SU-DHL-6 (cell line): ENCODE measurements at regions not wholly inside any gene's neighbourhood (a gene's known extent, or its start where the extent isn't known, plus 50 kb on each side); places are given as distances from the start of the nearest gene placed in this dataset.

Source experiments
- H2AFZ ChIP-seq: fragments of 200-600 bp; sonication (generic); 2 replicates; pipeline ENCODE4 v1.6.1; 2014; ENCODE audit warnings: low read depth, mild to moderate bottlenecking, moderate library complexity, mixed read lengths, antibody characterized with exemption, low read length; ENCODE audit not compliant: severe bottlenecking
- H3F3A ChIP-seq: fragments of 200-600 bp; shearing (Covaris generic); 2 replicates; pipeline ENCODE4 v1.6.0; 2016; ENCODE audit warnings: antibody characterized with exemption, mild to moderate bottlenecking; ENCODE audit not compliant: insufficient read depth
- H3K27ac ChIP-seq: fragments of 200-600 bp; sonication (generic); 2 replicates; pipeline ENCODE4 v1.5.1; 2016; ENCODE audit warnings: low read depth, mild to moderate bottlenecking, low read length, moderate library complexity, mixed read lengths
- H3K27me3 ChIP-seq: fragments of 200-600 bp; sonication (generic), shearing (Covaris generic); 2 replicates; pipeline ENCODE4 v1.6.0; 2014; ENCODE audit warnings: mild to moderate bottlenecking, low read length
- H3K36me3 ChIP-seq: fragments of 200-600 bp; sonication (generic); 2 replicates; pipeline ENCODE4 v1.6.1; 2014; ENCODE audit warnings: mild to moderate bottlenecking, low read length, mixed read lengths
- H3K4me2 ChIP-seq: fragments of 300-600, 200-600 bp; shearing (Covaris generic), sonication (generic); 2 replicates; pipeline ENCODE4 v1.6.0; 2014; ENCODE audit warnings: low read length, low read depth, mild to moderate bottlenecking; ENCODE audit not compliant: poor library complexity, severe bottlenecking
- H3K4me3 ChIP-seq: fragments of 200-600 bp; sonication (generic); 2 replicates; pipeline ENCODE4 v1.5.1; 2014; ENCODE audit warnings: antibody characterized with exemption, low read length, mild to moderate bottlenecking, mixed read lengths; ENCODE audit not compliant: insufficient read depth, poor library complexity, severe bottlenecking
- H3K79me2 ChIP-seq: fragments of 200-600 bp; sonication (generic); 2 replicates; pipeline ENCODE4 v1.6.1; 2014; ENCODE audit warnings: mild to moderate bottlenecking, low read length, moderate library complexity; ENCODE audit not compliant: insufficient read depth
- H3K9ac ChIP-seq: fragments of 200-600 bp; sonication (generic); 2 replicates; pipeline ENCODE4 v1.7.0; 2014; ENCODE audit warnings: mild to moderate bottlenecking, low read length
- H3K9me2 ChIP-seq: fragments of 200-600 bp; sonication (generic); replicated peaks from 2 replicates; pipeline ENCODE4 v1.6.1; 2014; ENCODE audit warnings: low read length; ENCODE audit not compliant: insufficient read depth
- H3K9me3 ChIP-seq: fragments of 200-600 bp; sonication (generic); 2 replicates; pipeline ENCODE4 v1.6.1; 2014; ENCODE audit warnings: low read length, mixed read lengths; ENCODE audit not compliant: insufficient read depth
- H4K20me1 ChIP-seq: fragments of 200-600 bp; sonication (generic); 2 replicates; pipeline ENCODE4 v1.6.1; 2014; ENCODE audit warnings: low read depth, mild to moderate bottlenecking, antibody characterized with exemption, low read length, moderate library complexity, mixed read lengths
- CTCF ChIP-seq: fragments of 200-600 bp; sonication (generic); IDR thresholded peaks from one replicate; pipeline ENCODE4 v1.5.1; 2017; ENCODE audit warnings: antibody characterized with exemption, mild to moderate bottlenecking, low read length, moderate library complexity; ENCODE audit not compliant: insufficient read depth, poor library complexity, severe bottlenecking
- EZH2phosphoT487 ChIP-seq: fragments of 200-600 bp; sonication (generic), shearing (Covaris generic); conservative IDR thresholded peaks from 2 replicates; pipeline ENCODE4 v1.6.1; 2018; ENCODE audit warnings: mild to moderate bottlenecking, antibody characterized with exemption, low read length, moderate library complexity, mixed read lengths

DNA sequence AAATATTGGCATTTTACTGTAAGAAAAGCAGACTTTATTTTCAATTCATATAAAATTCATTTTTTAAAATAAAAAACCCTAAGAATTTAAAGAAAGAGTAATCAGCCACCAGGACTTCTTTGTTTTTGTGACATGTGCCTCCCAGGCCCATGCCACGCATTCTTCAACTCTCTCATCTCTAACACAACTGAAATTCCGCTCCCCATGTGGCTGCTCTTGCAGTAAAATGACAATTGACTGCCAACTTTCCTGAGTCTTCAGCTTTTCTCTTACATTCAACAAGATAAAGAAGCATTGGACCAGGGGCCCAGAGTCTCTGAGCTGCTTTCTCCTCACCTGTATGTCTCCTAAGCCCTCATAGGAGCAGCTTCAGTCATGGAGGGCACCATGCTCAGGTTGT, 372.1 kb downstream of the UQCRFS1 start:
- Histone ChIP-seq H3F3A (no peaks in the 10 kb centered on the region), H3K4me2 (no peak overlapping the region), H3K27me3 (no peaks in the 10 kb centered on the region), H3K27ac (no peak overlapping the region), H4K20me1 (no peaks in the 10 kb centered on the region), H3K9me2 (no peaks in the 10 kb centered on the region), H3K9ac (no peak overlapping the region), H3K36me3 (no peaks in the 10 kb centered on the region), H2AFZ (no peak overlapping the region), H3K79me2 (no peaks in the 10 kb centered on the region), H3K4me3 (no peak overlapping the region), H3K9me3 (no peaks in the 10 kb centered on the region)
- TF ChIP-seq EZH2phosphoT487 (no peak), CTCF (no peak)

DNA sequence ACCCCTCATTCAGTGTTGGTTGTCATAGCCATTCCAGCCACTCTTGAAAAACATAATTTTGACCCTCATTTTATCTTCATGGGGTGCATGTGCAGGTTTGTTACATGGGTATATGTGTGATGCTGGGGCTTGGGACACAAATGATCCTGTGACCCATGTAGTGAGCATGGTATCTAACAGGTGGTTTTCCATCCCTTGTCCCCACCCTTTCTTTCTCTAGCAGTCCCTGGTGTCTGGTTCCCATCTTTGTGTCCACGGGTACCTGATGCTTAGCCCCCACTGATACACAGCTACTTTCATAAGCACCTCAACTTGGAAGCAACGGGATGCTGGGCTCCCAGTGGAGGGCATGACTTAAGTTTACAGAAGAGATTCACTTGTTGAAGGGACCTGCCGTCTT, 373.5 kb downstream of the UQCRFS1 start:
- no peaks in the 10 kb centered on the region for H3K36me3 ChIP-seq
- no peaks in the 10 kb centered on the region for H3K9me2 ChIP-seq
- no peak overlapping the region for H3K27ac ChIP-seq
- H3K4me2 ChIP-seq: no peak overlapping the region
- H3K9ac ChIP-seq: no peak overlapping the region
- H2AFZ ChIP-seq: no peak overlapping the region
- H3K27me3 ChIP-seq: no peaks in the 10 kb centered on the region
- TF ChIP-seq CTCF (no peak), EZH2phosphoT487 (no peak)
- H3K9me3 ChIP-seq: no peaks in the 10 kb centered on the region
- H3F3A ChIP-seq: no peaks in the 10 kb centered on the region
- H4K20me1 ChIP-seq: no peaks in the 10 kb centered on the region
- no peaks in the 10 kb centered on the region for H3K79me2 ChIP-seq
- H3K4me3 ChIP-seq: no peak overlapping the region

DNA sequence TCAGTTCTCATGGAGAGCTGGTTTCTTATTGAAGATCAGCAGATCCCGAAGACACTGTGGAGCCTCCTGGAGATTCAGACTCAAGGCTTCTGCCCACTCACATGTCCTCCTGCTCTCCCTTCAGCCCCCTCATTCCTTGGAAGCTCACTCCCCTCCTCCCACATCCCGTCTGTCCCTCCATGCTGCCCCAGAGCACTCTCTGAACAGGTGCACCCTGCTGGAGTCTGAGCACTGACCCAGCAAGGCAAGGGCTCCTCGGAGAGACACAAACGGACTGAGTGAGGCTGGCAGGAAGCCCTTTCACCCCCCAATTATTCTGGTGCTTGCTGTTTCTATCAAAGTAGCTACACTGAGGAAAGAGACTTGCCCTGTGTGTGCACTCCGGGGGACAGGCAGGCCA, 374.0 kb downstream of the UQCRFS1 start:
- H3K9me3 ChIP-seq: no peaks in the 10 kb centered on the region
- H3K79me2 ChIP-seq: no peaks in the 10 kb centered on the region
- H3K27ac ChIP-seq: no peak overlapping the region

More for the DNA sequence above, 374.0 kb downstream of the UQCRFS1 start:
- Histone ChIP-seq H3K27me3 (no peaks in the 10 kb centered on the region), H3K36me3 (no peaks in the 10 kb centered on the region), H3K9me2 (no peaks in the 10 kb centered on the region), H4K20me1 (no peaks in the 10 kb centered on the region), H3K4me3 (no peak overlapping the region), H3K4me2 (no peak overlapping the region), H2AFZ (no peak overlapping the region), H3K9ac (no peak overlapping the region), H3F3A (no peaks in the 10 kb centered on the region)
- TF ChIP-seq CTCF: no peak
- TF ChIP-seq EZH2phosphoT487: no peak
